K562 (cell line): ENCODE measurements at regions not wholly inside any gene's neighbourhood (a gene's known extent, or its start where the extent isn't known, plus 50 kb on each side); places are given as distances from the start of the nearest gene placed in this dataset.
"Not testable (repeated sequence)": the region's sequence is repeated elsewhere in the genome, so short reads cannot be mapped to it uniquely, and the experiment has no call there.

Experiments used
- ATAC-seq: fragments of 200-7000 bp; cut with Tn5 transposase; 3 replicates; pipeline ENCODE4 v1.9.1; 2020; ENCODE audit warnings: moderate library complexity
- BruUV-seq: library from RNA; stranded (reverse); fragments of 400-500 nt; replicated peaks from 2 replicates; lab custom pipeline; 2021; lab: Mats Ljungman, UMichigan
- CTCF ChIA-PET: fragments of 300-600 bp; formaldehyde crosslinking; extraction: SDS; loops from one replicate; lab custom pipeline; 2021; ENCODE audit warnings: low intra/inter-chr PET ratio; lab: Yijun Ruan, JAX
- POLR2A ChIA-PET: fragments of 300-600, 350-650 bp; sonication (Branson Sonifier 250); formaldehyde crosslinking; extraction: SDS; loops from one replicate; lab custom pipeline; 2021; ENCODE audit warnings: antibody characterized with exemption, inconsistent platforms; lab: Yijun Ruan, JAX
- DNase-seq, 4 experiments: peaks; one replicate each; pipeline versions ENCODE4 v3.0.0 to v3.0.0-alpha.2; 2011 to 2018; ENCODE audit warnings: low spot score in 3 of 4, mixed read lengths in 3 of 4; ENCODE audit errors: extremely low read depth in 1 of 4
- FAIRE-seq: peaks from 2 replicates; lab custom pipeline; 2011; peaks lifted over from hg19 to GRCh38; lab: Jason Lieb, UNC
- H2AFZ ChIP-seq: 2 replicates; pipeline ENCODE4 v1.6.0; 2011; ENCODE audit warnings: low read depth, low read length, control low read depth, inconsistent platforms
- H3K27ac ChIP-seq: fragments of 200-600 bp; 3 replicates; pipeline ENCODE4 v1.8.0; 2011; ENCODE audit warnings: low read depth, mild to moderate bottlenecking, control low read depth, inconsistent platforms, low read length, moderate library complexity, mixed read lengths; ENCODE audit errors: extremely low read depth
- H3K27me3 ChIP-seq, 2 experiments: fragments of 300-600 bp in 1 of 2; 2 replicates in 1 of 2; 3 replicates in 1 of 2; pipeline versions ENCODE4 v1.6.0 to v1.8.0; 2011; ENCODE audit warnings: inconsistent platforms in 2 of 2, low read length in 2 of 2, mild to moderate bottlenecking in 1 of 2, mixed read lengths in 1 of 2, moderate library complexity in 1 of 2; ENCODE audit not compliant: control insufficient read depth in 2 of 2, insufficient read depth in 2 of 2
- H3K36me3 ChIP-seq: fragments of 300-600 bp; 3 replicates; pipeline ENCODE4 v1.8.0; 2011; ENCODE audit warnings: mild to moderate bottlenecking, low read length, inconsistent platforms; ENCODE audit not compliant: control insufficient read depth, insufficient read depth
- H3K4me1 ChIP-seq, 2 experiments: fragments of 200-600 bp in 1 of 2; replicated peaks in 1 of 2; 2 replicates in 1 of 2; 3 replicates in 1 of 2; pipeline versions ENCODE4 v1.5.1 to v1.8.0; 2011; ENCODE audit warnings: inconsistent platforms in 2 of 2, low read length in 2 of 2, mild to moderate bottlenecking in 1 of 2, mixed read lengths in 1 of 2, moderate library complexity in 1 of 2; ENCODE audit not compliant: control insufficient read depth in 2 of 2, insufficient read depth in 2 of 2
- H3K4me2 ChIP-seq: 2 replicates; pipeline ENCODE4 v1.6.1; 2011; ENCODE audit warnings: low read length, control low read depth, inconsistent platforms, mixed read lengths; ENCODE audit not compliant: insufficient read depth
- H3K4me3 ChIP-seq: fragments of 200-600 bp; sonication (generic), shearing (Covaris generic); 2 replicates; pipeline ENCODE4 v1.5.1; 2016; ENCODE audit warnings: control low read depth, inconsistent platforms
- H3K79me2 ChIP-seq: fragments of 200-600 bp; 3 replicates; pipeline ENCODE4 v1.8.0; 2011; ENCODE audit warnings: low read length, inconsistent platforms; ENCODE audit not compliant: control insufficient read depth, insufficient read depth
- H3K9ac ChIP-seq, 2 experiments: 2 replicates each; pipeline versions ENCODE4 v1.6.0 to v1.6.1; 2011; ENCODE audit warnings: low read depth in 2 of 2, low read length in 2 of 2, control low read depth in 1 of 2, inconsistent platforms in 1 of 2, mild to moderate bottlenecking in 1 of 2, mixed read lengths in 1 of 2; ENCODE audit not compliant: insufficient read depth in 1 of 2
- H3K9me1 ChIP-seq: one replicate; pipeline ENCODE4 v1.6.0; 2011; ENCODE audit warnings: inconsistent platforms, mild to moderate bottlenecking, low read length, moderate library complexity; ENCODE audit not compliant: control insufficient read depth, insufficient read depth
- H3K9me3 ChIP-seq: replicated peaks from 2 replicates; pipeline ENCODE4 v1.5.1; 2011; ENCODE audit warnings: low read depth, low read length, inconsistent platforms; ENCODE audit not compliant: control insufficient read depth, insufficient read depth
- H4K20me1 ChIP-seq: replicated peaks from 2 replicates; pipeline ENCODE4 v1.6.1; 2011; ENCODE audit warnings: low read length, inconsistent platforms, mixed read lengths; ENCODE audit not compliant: control insufficient read depth, insufficient read depth
- ETV6 ChIP-seq, 3 experiments: fragments of 150-350 bp in 1 of 3; sonication (generic) in 1 of 3; formaldehyde crosslinking in 1 of 3; IDR thresholded peaks; 2 replicates each; pipeline versions ENCODE4 v1.6.1 to v1.8.0; 2014 to 2022; ENCODE audit warnings: borderline replicate concordance in 2 of 3, low read depth in 2 of 3, antibody characterized with exemption in 1 of 3, low read length in 1 of 3, mild to moderate bottlenecking in 1 of 3, missing genetic modification reagents in 1 of 3
- HMGXB4 ChIP-seq: sonication (generic); formaldehyde crosslinking; IDR thresholded peaks from 2 replicates; pipeline ENCODE4 v1.8.1; 2023; ENCODE audit warnings: mild to moderate bottlenecking, missing genetic modification reagents
- MYNN ChIP-seq, 2 experiments: sonication (generic); formaldehyde crosslinking in 1 of 2; IDR thresholded peaks; 2 replicates each; pipeline versions ENCODE4 v1.5.0 to v1.6.1; 2016 to 2020; ENCODE audit warnings: antibody characterized with exemption in 1 of 2, missing genetic modification reagents in 1 of 2
- TGIF2 ChIP-seq: sonication (generic); formaldehyde crosslinking; IDR thresholded peaks from 2 replicates; pipeline ENCODE4 v1.8.1; 2022; ENCODE audit warnings: mild to moderate bottlenecking, missing genetic modification reagents, moderate library complexity
- WGBS: fragments of 100-300 bp; shearing (Covaris generic); methylation state at CpG from one replicate; pipeline ENCODE4 v1.1.6; 2016; ENCODE audit warnings: low coverage, mixed read lengths; ENCODE audit not compliant: insufficient coverage; ENCODE audit errors: missing lambda C conversion rate; 5-methylcytosine and 5-hydroxymethylcytosine counted together
- in situ Hi-C: fragments of 300-500 bp; cut with MboI; formaldehyde crosslinking; loops from 4 replicates; pipeline ENCODE4 v1.15.0; 2018; ENCODE audit warnings: inconsistent platforms, mixed read lengths
- intact Hi-C: fragments of 100-400 bp; cut with micrococcal nuclease; formaldehyde crosslinking; loops from 2 replicates; pipeline ENCODE4 v1.14.2; 2022

GRCh38 chr22:22989856-22990255, 80.5 kb upstream of the GNAZ start (continued):
- peak; percentile 69 for TF ChIP-seq HMGXB4 (CRISPR knock-in tag)
- TF ChIP-seq, all 486 proteins: peak for 6

DNA sequence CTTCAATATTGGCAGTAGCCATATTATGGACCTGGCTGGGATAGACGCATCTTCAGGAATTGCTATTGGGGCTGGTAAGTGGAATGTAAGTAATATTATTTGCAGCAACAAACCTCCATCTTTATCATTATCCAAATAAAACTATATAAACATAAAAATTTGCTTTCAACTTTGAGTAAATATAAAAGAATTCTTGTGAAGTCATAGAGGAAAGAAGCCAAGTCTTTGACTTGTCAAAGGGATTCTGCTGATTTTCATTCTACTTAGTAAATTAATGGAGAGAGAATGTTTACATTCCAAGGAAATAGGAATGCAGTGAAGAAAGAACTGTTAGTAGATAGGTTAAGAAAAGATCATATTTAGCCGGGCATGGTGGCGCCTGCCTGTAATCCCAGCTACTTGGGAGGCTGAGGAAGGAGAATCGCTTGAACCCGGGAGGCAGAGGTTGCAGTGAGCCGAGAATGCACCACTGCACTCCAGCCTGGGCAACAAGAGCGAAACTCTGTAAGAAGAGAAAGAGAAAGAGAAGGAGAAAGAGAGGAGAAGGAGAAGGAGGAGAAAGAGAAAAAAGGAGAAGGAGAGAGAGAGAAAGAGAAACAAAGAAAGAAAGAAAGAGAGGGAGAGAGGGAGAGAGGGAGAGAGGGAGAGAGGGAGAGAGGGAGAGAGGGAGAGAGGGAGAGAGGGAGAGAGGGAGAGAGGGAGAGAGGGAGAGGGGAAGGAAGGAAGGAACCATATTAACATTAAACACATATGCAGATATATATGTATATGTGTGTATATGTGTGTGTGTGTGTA, 79.4 kb upstream of the GNAZ start:
- peaks cover 13 to 19% of the 10 kb centered on the region in 2 experiments; a peak in 3 of 5 replicates for H3K27me3 ChIP-seq
- H3K79me2 ChIP-seq; H3K9me1 ChIP-seq; H4K20me1 ChIP-seq; H3K4me2 ChIP-seq; H2AFZ ChIP-seq; H3K27ac ChIP-seq; H3K36me3 ChIP-seq; H3K9me3 ChIP-seq; FAIRE-seq; intact Hi-C loops; CTCF ChIA-PET; in situ Hi-C loops; BruUV-seq; ATAC-seq; H3K4me3 ChIP-seq; H3K9ac ChIP-seq; H3K4me1 ChIP-seq; TF ChIP-seq ETV6 (IDR thresholded peaks at IDR 0.05; ENCODE audit: borderline replicate concordance in 1 of 2, low read depth in 2 of 2, low read length in 1 of 2); MYNN (IDR thresholded peaks at IDR 0.05): not testable (repeated sequence)
- peak in 1 of 4 experiments; percentile 30 for DNase-seq
- POLR2A ChIA-PET = interaction anchor here (1.1 to 3.7 kb wide), 2 partner anchors 16 to 95 kb away, joined by 3 to 22 read pairs; no protein-coding TSS in a partner anchor
- 0 out of 2 replicates have a peak, but pooled peaks have one; percentile 35 for TF ChIP-seq TGIF2 (CRISPR knock-in tag)
- 0 out of 2 replicates have a peak, but pooled peaks have one; percentile 25 for TF ChIP-seq ETV6 (CRISPR knock-in tag; IDR thresholded peaks at IDR 0.05; ENCODE audit: borderline replicate concordance)
- TF ChIP-seq MYNN (CRISPR knock-in tag; IDR thresholded peaks at IDR 0.05) = 0 out of 2 replicates have a peak, but pooled peaks have one; percentile 37
- WGBS = under 1% methylated on average over 7 of the region's 7 CpGs
